SK-N-SH treated with all-trans-retinoic acid at 6 μM for 48 hours (cell line): ENCODE measurements at regions not wholly inside any gene's neighbourhood (a gene's known extent, or its start where the extent isn't known, plus 50 kb on each side); places are given as distances from the start of the nearest gene placed in this dataset.

Experiments
- BACH2 ChIP-seq: fragments of 250-450 bp; sonication (Bioruptor Pico); IDR thresholded peaks from 2 replicates; pipeline ENCODE4 v1.9.0; 2021; ENCODE audit warnings: mild to moderate bottlenecking, borderline replicate concordance
- CREB5 ChIP-seq: fragments of 250-450 bp; sonication (Bioruptor Pico); IDR thresholded peaks from 2 replicates; pipeline ENCODE4 v1.5.1; 2020; ENCODE audit warnings: low read depth, mild to moderate bottlenecking, moderate library complexity
- CSDC2 ChIP-seq: fragments of 250-450 bp; sonication (Bioruptor Pico); IDR thresholded peaks from 2 replicates; pipeline ENCODE4 v1.5.0; 2020; ENCODE audit warnings: mild to moderate bottlenecking, moderate library complexity
- ISL1 ChIP-seq: fragments of 250-450 bp; sonication (Bioruptor Pico); IDR thresholded peaks from 2 replicates; pipeline ENCODE4 v2.1.2; 2022; ENCODE audit warnings: mild to moderate bottlenecking, moderate library complexity
- PPARA ChIP-seq: fragments of 250-450 bp; sonication (Bioruptor Pico); IDR thresholded peaks from 2 replicates; pipeline ENCODE4 v1.5.0; 2020; ENCODE audit warnings: mild to moderate bottlenecking, borderline replicate concordance
- RARB ChIP-seq: fragments of 250-450 bp; sonication (Bioruptor Pico); IDR thresholded peaks from 2 replicates; pipeline ENCODE4 v1.8.0; 2021; ENCODE audit warnings: mild to moderate bottlenecking, moderate library complexity
- ZFP3 ChIP-seq: fragments of 250-450 bp; sonication (Bioruptor Pico); IDR thresholded peaks from 2 replicates; pipeline ENCODE4 v1.5.0; 2020; ENCODE audit warnings: mild to moderate bottlenecking, moderate library complexity
- ZNF565 ChIP-seq: fragments of 450-650 bp; formaldehyde crosslinking; conservative IDR thresholded peaks from 2 replicates; pipeline ENCODE4 v1.5.0; 2020; ENCODE audit warnings: low read depth, mild to moderate bottlenecking, moderate library complexity
- ZNF8 ChIP-seq: fragments of 450-650 bp; formaldehyde crosslinking; IDR thresholded peaks from 2 replicates; pipeline ENCODE4 v1.5.0; 2020; ENCODE audit warnings: mild to moderate bottlenecking, moderate library complexity
- TF ChIP-seq, protein P1 (sequence below): fragments of 250-450 bp; sonication (Bioruptor Pico); IDR thresholded peaks from 2 replicates; pipeline ENCODE4 v1.8.0; 2020; ENCODE audit warnings: mild to moderate bottlenecking, moderate library complexity, borderline replicate concordance
- TF ChIP-seq, protein P2 (sequence below): fragments of 250-450 bp; sonication (Bioruptor Pico); IDR thresholded peaks from 2 replicates; pipeline ENCODE4 v1.5.1; 2021; ENCODE audit warnings: mild to moderate bottlenecking, moderate library complexity

- TF ChIP-seq ZNF565 (no peak), CREB5 (CRISPR knock-in tag) (no peak), PPARA (CRISPR knock-in tag) (no peak), RARB (no peak), ZNF8 (CRISPR knock-in tag) (no peak), CSDC2 (CRISPR knock-in tag) (no peak), BACH2 (CRISPR knock-in tag) (no peak), ISL1 (CRISPR knock-in tag) (no peak), ZFP3 (CRISPR knock-in tag) (no peak)
- TF ChIP-seq, protein P1, sequence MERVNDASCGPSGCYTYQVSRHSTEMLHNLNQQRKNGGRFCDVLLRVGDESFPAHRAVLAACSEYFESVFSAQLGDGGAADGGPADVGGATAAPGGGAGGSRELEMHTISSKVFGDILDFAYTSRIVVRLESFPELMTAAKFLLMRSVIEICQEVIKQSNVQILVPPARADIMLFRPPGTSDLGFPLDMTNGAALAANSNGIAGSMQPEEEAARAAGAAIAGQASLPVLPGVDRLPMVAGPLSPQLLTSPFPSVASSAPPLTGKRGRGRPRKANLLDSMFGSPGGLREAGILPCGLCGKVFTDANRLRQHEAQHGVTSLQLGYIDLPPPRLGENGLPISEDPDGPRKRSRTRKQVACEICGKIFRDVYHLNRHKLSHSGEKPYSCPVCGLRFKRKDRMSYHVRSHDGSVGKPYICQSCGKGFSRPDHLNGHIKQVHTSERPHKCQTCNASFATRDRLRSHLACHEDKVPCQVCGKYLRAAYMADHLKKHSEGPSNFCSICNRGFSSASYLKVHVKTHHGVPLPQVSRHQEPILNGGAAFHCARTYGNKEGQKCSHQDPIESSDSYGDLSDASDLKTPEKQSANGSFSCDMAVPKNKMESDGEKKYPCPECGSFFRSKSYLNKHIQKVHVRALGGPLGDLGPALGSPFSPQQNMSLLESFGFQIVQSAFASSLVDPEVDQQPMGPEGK (CRISPR knock-in tag), result no peak
- TF ChIP-seq, protein P2, sequence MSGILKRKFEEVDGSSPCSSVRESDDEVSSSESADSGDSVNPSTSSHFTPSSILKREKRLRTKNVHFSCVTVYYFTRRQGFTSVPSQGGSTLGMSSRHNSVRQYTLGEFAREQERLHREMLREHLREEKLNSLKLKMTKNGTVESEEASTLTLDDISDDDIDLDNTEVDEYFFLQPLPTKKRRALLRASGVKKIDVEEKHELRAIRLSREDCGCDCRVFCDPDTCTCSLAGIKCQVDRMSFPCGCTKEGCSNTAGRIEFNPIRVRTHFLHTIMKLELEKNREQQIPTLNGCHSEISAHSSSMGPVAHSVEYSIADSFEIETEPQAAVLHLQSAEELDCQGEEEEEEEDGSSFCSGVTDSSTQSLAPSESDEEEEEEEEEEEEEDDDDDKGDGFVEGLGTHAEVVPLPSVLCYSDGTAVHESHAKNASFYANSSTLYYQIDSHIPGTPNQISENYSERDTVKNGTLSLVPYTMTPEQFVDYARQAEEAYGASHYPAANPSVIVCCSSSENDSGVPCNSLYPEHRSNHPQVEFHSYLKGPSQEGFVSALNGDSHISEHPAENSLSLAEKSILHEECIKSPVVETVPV (CRISPR knock-in tag), result no peak
Observed at GRCh38 chr3:72341380-72341770, 506.9 kb downstream of the SHQ1 start.
